GM12872 (cell line): ENCODE measurements at regions not wholly inside any gene's neighbourhood (a gene's known extent, or its start where the extent isn't known, plus 50 kb on each side); places are given as distances from the start of the nearest gene placed in this dataset.

Experiments used
- TF ChIP-seq, protein P1 (sequence below): IDR thresholded peaks from 3 replicates; pipeline ENCODE4 v1.5.1; 2011; ENCODE audit warnings: low read depth, mild to moderate bottlenecking, low read length, moderate library complexity; ENCODE audit not compliant: insufficient read depth

GRCh38 chr12:127636882-127637281 lies 630.1 kb upstream of the TMEM132C start:
- TF ChIP-seq, protein P1, sequence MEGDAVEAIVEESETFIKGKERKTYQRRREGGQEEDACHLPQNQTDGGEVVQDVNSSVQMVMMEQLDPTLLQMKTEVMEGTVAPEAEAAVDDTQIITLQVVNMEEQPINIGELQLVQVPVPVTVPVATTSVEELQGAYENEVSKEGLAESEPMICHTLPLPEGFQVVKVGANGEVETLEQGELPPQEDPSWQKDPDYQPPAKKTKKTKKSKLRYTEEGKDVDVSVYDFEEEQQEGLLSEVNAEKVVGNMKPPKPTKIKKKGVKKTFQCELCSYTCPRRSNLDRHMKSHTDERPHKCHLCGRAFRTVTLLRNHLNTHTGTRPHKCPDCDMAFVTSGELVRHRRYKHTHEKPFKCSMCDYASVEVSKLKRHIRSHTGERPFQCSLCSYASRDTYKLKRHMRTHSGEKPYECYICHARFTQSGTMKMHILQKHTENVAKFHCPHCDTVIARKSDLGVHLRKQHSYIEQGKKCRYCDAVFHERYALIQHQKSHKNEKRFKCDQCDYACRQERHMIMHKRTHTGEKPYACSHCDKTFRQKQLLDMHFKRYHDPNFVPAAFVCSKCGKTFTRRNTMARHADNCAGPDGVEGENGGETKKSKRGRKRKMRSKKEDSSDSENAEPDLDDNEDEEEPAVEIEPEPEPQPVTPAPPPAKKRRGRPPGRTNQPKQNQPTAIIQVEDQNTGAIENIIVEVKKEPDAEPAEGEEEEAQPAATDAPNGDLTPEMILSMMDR: no peak

DNA sequence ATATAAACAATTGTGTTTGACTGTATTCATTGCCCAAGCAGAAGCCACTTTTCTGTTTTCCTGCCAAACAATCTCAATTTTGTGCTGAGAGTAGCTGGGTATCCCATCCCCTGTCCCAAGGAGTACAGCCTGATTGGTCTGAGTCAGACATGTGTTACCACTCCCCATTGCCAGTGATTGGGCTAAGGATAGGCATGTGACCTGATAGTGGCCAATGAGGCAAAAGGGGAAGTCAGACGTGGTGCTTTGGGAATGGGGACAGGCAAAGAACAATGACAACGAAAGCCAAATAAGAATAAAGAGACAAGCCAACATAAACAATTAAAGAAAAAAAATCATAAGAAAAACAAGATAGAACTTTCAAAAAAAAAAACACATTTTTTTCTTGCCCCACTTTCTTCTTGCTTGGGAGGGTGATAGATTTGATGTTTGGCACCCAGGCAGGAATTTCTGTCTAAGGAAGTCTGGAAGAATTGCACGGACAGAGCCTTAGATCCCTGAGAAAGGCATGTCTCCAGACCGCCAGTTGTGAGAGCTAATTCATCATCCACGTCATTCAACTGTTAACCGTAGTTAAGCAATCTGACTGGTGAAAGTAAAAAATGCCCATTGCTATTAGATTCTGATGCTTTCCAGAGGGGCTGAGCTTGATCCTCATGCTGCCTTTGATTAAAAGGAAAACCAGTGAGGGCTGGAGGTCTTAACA lies 626.6 kb upstream of the TMEM132C start:
- TF ChIP-seq, protein P1: no peak

DNA sequence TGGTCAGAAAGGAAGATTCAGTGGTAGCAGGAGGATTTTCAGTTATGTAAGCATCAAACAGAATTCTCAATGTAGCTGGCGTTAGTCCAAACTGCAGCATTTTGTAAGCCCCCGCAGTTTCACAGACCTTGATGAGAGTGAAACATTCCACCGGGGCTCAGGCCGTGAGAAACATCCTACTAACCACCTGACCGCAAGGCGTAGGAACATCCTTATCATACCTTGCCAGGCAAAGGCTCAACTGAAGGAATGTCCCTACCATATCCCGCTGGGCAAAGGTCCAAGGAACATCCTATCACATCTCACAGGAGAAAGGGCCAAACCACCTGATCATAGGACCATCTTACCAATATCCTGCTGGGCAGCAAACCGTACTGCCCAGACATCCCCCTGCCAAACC lies 624.8 kb upstream of the TMEM132C start:
- TF ChIP-seq, protein P1: no peak

DNA sequence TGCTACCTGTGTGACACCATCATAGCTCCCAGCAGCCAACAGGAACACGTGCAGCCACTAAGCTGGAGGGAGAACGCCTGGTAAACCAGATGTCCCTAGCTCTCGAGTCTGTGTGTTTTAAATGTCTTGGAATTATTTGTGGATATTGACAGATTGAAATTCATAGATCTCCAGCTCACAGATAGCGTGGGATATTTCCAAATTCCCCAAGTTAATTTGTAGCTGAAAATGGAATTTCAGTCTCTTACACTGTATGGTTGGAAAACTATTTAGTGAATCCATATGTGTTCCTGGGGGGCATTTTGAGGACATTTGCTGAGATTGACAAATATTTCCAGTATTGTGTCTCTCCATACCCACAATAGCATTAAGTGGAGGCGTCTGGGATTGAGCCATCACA lies 618.6 kb upstream of the TMEM132C start:
- TF ChIP-seq, protein P1: no peak

GRCh38 chr12:127649961-127650360 lies 617.0 kb upstream of the TMEM132C start:
- TF ChIP-seq, protein P1: no peak

GRCh38 chr12:127650626-127651025 lies 616.3 kb upstream of the TMEM132C start:
- TF ChIP-seq, protein P1: no peak

DNA sequence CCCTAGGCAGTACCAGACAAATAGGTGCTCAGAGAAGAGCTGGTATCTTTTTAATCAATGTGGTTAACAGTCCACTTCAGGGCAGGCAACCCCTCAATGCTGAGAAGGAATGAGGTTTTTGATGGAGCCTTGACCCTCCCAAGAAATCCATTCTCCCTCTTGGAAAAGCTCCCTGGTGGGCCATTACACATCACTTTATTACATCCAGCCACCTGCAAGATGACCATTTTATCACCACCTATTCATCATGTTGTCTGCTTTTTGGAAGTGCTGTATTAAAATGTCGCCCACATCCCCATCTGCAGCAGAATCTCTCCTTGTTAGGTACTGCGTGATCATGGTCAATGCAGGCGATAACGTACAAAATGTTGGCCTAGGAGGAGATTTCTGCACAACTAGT lies 614.7 kb upstream of the TMEM132C start:
- TF ChIP-seq, protein P1: no peak
